Endothelial cell of umbilical vein (primary cell): ENCODE measurements at regions not wholly inside any gene's neighbourhood (a gene's known extent, or its start where the extent isn't known, plus 50 kb on each side); places are given as distances from the start of the nearest gene placed in this dataset.

ENCODE experiments used
- BruUV-seq: library from RNA; stranded (reverse); fragments of 400-500 nt; replicated peaks from 2 replicates; lab custom pipeline; 2021; lab: Mats Ljungman, UMichigan
- CTCF ChIA-PET: fragments of 300-600, 350-600 bp; sonication (Branson Sonifier 250); formaldehyde crosslinking; loops from one replicate; lab custom pipeline; 2021; ENCODE audit warnings: antibody characterized with exemption, inconsistent platforms; lab: Charles Lee
- POLR2A ChIA-PET: fragments of 300-600, 350-600 bp; sonication (Branson Sonifier 250); formaldehyde crosslinking; loops from one replicate; lab custom pipeline; 2021; ENCODE audit warnings: antibody characterized with exemption, inconsistent platforms; lab: Charles Lee
- DNase-seq: peaks from one replicate; pipeline ENCODE4 v3.0.0-alpha.2; 2011; ENCODE audit warnings: low read depth, low spot score
- FAIRE-seq: peaks from 2 replicates; lab custom pipeline; 2011; peaks lifted over from hg19 to GRCh38; lab: Jason Lieb, UNC
- H2AFZ ChIP-seq: 2 replicates; pipeline ENCODE4 v1.6.0; 2012; ENCODE audit warnings: low read depth, low read length, control low read depth, inconsistent platforms
- H3K27ac ChIP-seq: 2 replicates; pipeline ENCODE4 v1.5.1; 2011; ENCODE audit warnings: low read depth, mild to moderate bottlenecking, control low read depth, low read length, moderate library complexity; ENCODE audit not compliant: insufficient read depth
- H3K27me3 ChIP-seq, 2 experiments: 2 replicates each; pipeline versions ENCODE4 v1.6.0 to v1.6.1; 2011; ENCODE audit warnings: low read length in 2 of 2, mixed read lengths in 1 of 2; ENCODE audit not compliant: control insufficient read depth in 2 of 2, insufficient read depth in 2 of 2
- H3K36me3 ChIP-seq, 2 experiments: 2 replicates in 1 of 2; 3 replicates in 1 of 2; pipeline ENCODE4 v1.5.1; 2011; ENCODE audit warnings: low read length in 2 of 2, mild to moderate bottlenecking in 1 of 2, moderate library complexity in 1 of 2; ENCODE audit not compliant: control insufficient read depth in 2 of 2, insufficient read depth in 2 of 2; ENCODE audit errors: extremely low read depth in 1 of 2
- H3K4me1 ChIP-seq: 3 replicates; pipeline ENCODE4 v1.5.1; 2011; ENCODE audit warnings: mild to moderate bottlenecking, low read length; ENCODE audit not compliant: control insufficient read depth, insufficient read depth; ENCODE audit errors: extremely low read depth
- H3K4me2 ChIP-seq: 2 replicates; pipeline ENCODE4 v1.6.1; 2011; ENCODE audit warnings: low read length, control low read depth, mixed read lengths; ENCODE audit not compliant: insufficient read depth
- H3K4me3 ChIP-seq, 3 experiments: fragments of 200-600 bp in 1 of 3; sonication (generic), shearing (Covaris generic) in 1 of 3; replicated peaks in 1 of 3; 2 replicates each; pipeline ENCODE4 v1.5.1; 2011 to 2016; ENCODE audit warnings: control low read depth in 3 of 3, low read length in 3 of 3, mild to moderate bottlenecking in 2 of 3, inconsistent platforms in 1 of 3, low read depth in 1 of 3, moderate library complexity in 1 of 3; ENCODE audit not compliant: insufficient read depth in 1 of 3
- H3K79me2 ChIP-seq: 2 replicates; pipeline ENCODE4 v1.6.0; 2012; ENCODE audit warnings: low read length, inconsistent platforms; ENCODE audit not compliant: control insufficient read depth, insufficient read depth
- H3K9ac ChIP-seq: replicated peaks from 2 replicates; pipeline ENCODE3; 2011; ENCODE audit warnings: low read length, control low read depth; ENCODE audit not compliant: insufficient read depth; ENCODE audit errors: extremely low read depth
- H3K9me1 ChIP-seq: replicated peaks from 3 replicates; pipeline ENCODE4 v1.6.0; 2011; ENCODE audit warnings: mild to moderate bottlenecking, low read length; ENCODE audit not compliant: control insufficient read depth, insufficient read depth; ENCODE audit errors: extremely low read depth
- H3K9me3 ChIP-seq: replicated peaks from 2 replicates; pipeline ENCODE4 v1.5.1; 2012; ENCODE audit warnings: low read length, inconsistent platforms; ENCODE audit not compliant: control insufficient read depth, insufficient read depth
- H4K20me1 ChIP-seq: replicated peaks from 2 replicates; pipeline ENCODE3; 2011; ENCODE audit warnings: mild to moderate bottlenecking, low read length; ENCODE audit not compliant: control insufficient read depth, insufficient read depth; ENCODE audit errors: extremely low read depth
- CTCF ChIP-seq, 2 donors: IDR thresholded peaks; 1 replicate in 1 of 2; 2 replicates in 1 of 2; pipeline ENCODE4 v1.5.1; 2011; ENCODE audit warnings: low read length in 2 of 2, mild to moderate bottlenecking in 2 of 2, moderate library complexity in 2 of 2, control low read depth in 1 of 2, inconsistent platforms in 1 of 2, low read depth in 1 of 2; ENCODE audit not compliant: insufficient read depth in 1 of 2; ENCODE audit errors: extremely low read depth in 1 of 2
- EZH2 ChIP-seq: IDR thresholded peaks from 2 replicates; pipeline ENCODE4 v1.6.1; 2012; ENCODE audit warnings: borderline replicate concordance, low read depth, mild to moderate bottlenecking, moderate library complexity, low read length, inconsistent platforms; ENCODE audit not compliant: severe bottlenecking
- FOS ChIP-seq: IDR thresholded peaks from 2 replicates; pipeline ENCODE4 v1.6.1; 2011; ENCODE audit warnings: mild to moderate bottlenecking, low read length, moderate library complexity, borderline replicate concordance; ENCODE audit not compliant: insufficient read depth
- GATA2 ChIP-seq: IDR thresholded peaks from 2 replicates; pipeline ENCODE4 v1.7.0; 2011; ENCODE audit warnings: low read depth, mild to moderate bottlenecking, moderate library complexity, mixed read lengths, low read length; ENCODE audit not compliant: insufficient read length, insufficient read depth
- JUN ChIP-seq: IDR thresholded peaks from 2 replicates; pipeline ENCODE4 v1.6.1; 2011; ENCODE audit warnings: borderline replicate concordance, low read depth; ENCODE audit not compliant: insufficient read length, insufficient read depth
- MAX ChIP-seq: IDR thresholded peaks from 2 replicates; pipeline ENCODE4 v1.6.1; 2011; ENCODE audit not compliant: insufficient read depth, insufficient read length
- MYC ChIP-seq: IDR thresholded peaks from one replicate; pipeline ENCODE4 v1.6.1; 2011; ENCODE audit warnings: mild to moderate bottlenecking, low read depth, low read length
- POLR2A ChIP-seq: IDR thresholded peaks from 2 replicates; pipeline ENCODE4 v1.6.1; 2012; ENCODE audit warnings: low read depth, mild to moderate bottlenecking, control low read depth, low read length
- POLR2AphosphoS5 ChIP-seq: IDR thresholded peaks from 2 replicates; pipeline ENCODE4 v1.6.1; 2012; ENCODE audit warnings: low read depth, mild to moderate bottlenecking, control low read depth, low read length, moderate library complexity; ENCODE audit not compliant: insufficient read depth
- dilution Hi-C: fragments of 300-500 bp; cut with MboI; formaldehyde crosslinking; loops from one replicate; pipeline ENCODE4 v1.15.0; 2019; ENCODE audit warnings: low sequenced_read_pairs; ENCODE audit not compliant: extremely low pct_ligation_motif_present
- intact Hi-C: fragments of 100-400 bp; cut with micrococcal nuclease; formaldehyde crosslinking; loops from one replicate; pipeline ENCODE4 v1.10.0; 2022

GRCh38 chr13:72489751-72490150, 237.7 kb downstream of the MZT1 start:
- H3K79me2 ChIP-seq: no peaks in the 10 kb centered on the region
- H3K9ac ChIP-seq: no peak overlapping the region
- no peak overlapping the region for H3K4me3 ChIP-seq
- no peaks in the 10 kb centered on the region for H3K27me3 ChIP-seq
- no peak overlapping the region for H2AFZ ChIP-seq
- no peaks in the 10 kb centered on the region for H3K4me1 ChIP-seq
- dilution Hi-C loops (no loop called here), intact Hi-C loops (no loop called here)
- no peak overlapping the region for H3K27ac ChIP-seq
- DNase-seq (no peak), FAIRE-seq (no peak)
- ChIA-PET CTCF (no interaction called here), POLR2A (no interaction called here)
- no peaks in the 10 kb centered on the region for H3K9me1 ChIP-seq
- no peaks in the 10 kb centered on the region for H4K20me1 ChIP-seq
- TF ChIP-seq JUN (no peak), MYC (no peak), EZH2 (no peak), POLR2AphosphoS5 (no peak), CTCF (IDR thresholded peaks at IDR 0.05; ENCODE audit: extremely low read depth in 1 of 2, insufficient read depth in 1 of 2, low read depth in 1 of 2, low read length in 2 of 2) (no peak), MAX (no peak), POLR2A (no peak), GATA2 (no peak), FOS (no peak)
- H3K9me3 ChIP-seq: no peaks in the 10 kb centered on the region
- no TSS peak for BruUV-seq
- no peak overlapping the region for H3K4me2 ChIP-seq
- H3K36me3 ChIP-seq: no peaks in the 10 kb centered on the region
